Gastrocnemius medialis (tissue), 4 donors: ENCODE measurements at regions not wholly inside any gene's neighbourhood (a gene's known extent, or its start where the extent isn't known, plus 50 kb on each side); places are given as distances from the start of the nearest gene placed in this dataset.

Experiments used
- ATAC-seq, 2 donors: fragments of 150-250 bp; one replicate each; pipeline ENCODE4 v1.9.1; 2016
- DNase-seq, 2 donors: peaks; one replicate each; pipeline ENCODE4 v3.0.0-alpha.2; 2019
- H3K27ac ChIP-seq, 4 donors: fragments of 200-600 bp; sonication (generic); 1 replicate in 1 of 4; 2 replicates in 3 of 4; pipeline ENCODE4 v1.5.1; 2016 to 2018; ENCODE audit warnings: mild to moderate bottlenecking in 2 of 4, moderate library complexity in 1 of 4
- H3K27me3 ChIP-seq, 3 donors: fragments of 200-600 bp; sonication (generic) in 2 of 3; 1 replicate in 1 of 3; 2 replicates in 2 of 3; pipeline versions ENCODE4 v1.5.1 to v1.6.0; 2016 to 2019; ENCODE audit warnings: mild to moderate bottlenecking in 1 of 3, moderate library complexity in 1 of 3
- H3K36me3 ChIP-seq, 2 donors: fragments of 200-600 bp; sonication (generic) in 1 of 2; one replicate each; pipeline ENCODE4 v1.5.1; 2017 to 2018
- H3K4me1 ChIP-seq, 2 donors: fragments of 200-600 bp; sonication (generic) in 1 of 2; one replicate each; pipeline ENCODE4 v1.5.1; 2016 to 2017; ENCODE audit warnings: mild to moderate bottlenecking in 2 of 2
- H3K4me3 ChIP-seq, 4 donors: fragments of 200-600 bp; sonication (generic) in 3 of 4; 1 replicate in 1 of 4; 2 replicates in 3 of 4; pipeline ENCODE4 v1.5.1; 2016 to 2019; ENCODE audit warnings: mild to moderate bottlenecking in 2 of 4
- H3K9me3 ChIP-seq, 3 donors: fragments of 200-600 bp; sonication (generic) in 2 of 3; 1 replicate in 1 of 3; 2 replicates in 2 of 3; pipeline ENCODE4 v1.5.1; 2016 to 2019
- POLR2A ChIP-seq, 2 donors: fragments of 450-650 bp; IDR thresholded peaks; one replicate each; pipeline ENCODE4 v1.6.1; 2017; ENCODE audit warnings: antibody characterized with exemption in 2 of 2, mild to moderate bottlenecking in 2 of 2, moderate library complexity in 2 of 2
- in situ Hi-C, 4 donors: fragments of 200-750 bp; cut with MboI; loops; one replicate each; pipeline versions ENCODE4 v1.15.0 to v1.8.0; 2017; ENCODE audit warnings: low sequenced_read_pairs in 4 of 4
- intact Hi-C: fragments of 100-400 bp; cut with DNase I; formaldehyde crosslinking; loops from one replicate; pipeline ENCODE4 v1.15.1; 2023; ENCODE audit warnings: low total_unique reads
- TF ChIP-seq, protein P1 (sequence below), 5 experiments: fragments of 450-650 bp in 3 of 5; fragments of 200-600 bp in 2 of 5; sonication (generic) in 2 of 5; IDR thresholded peaks in 4 of 5; conservative IDR thresholded peaks in 1 of 5; 1 replicate in 4 of 5; 2 replicates in 1 of 5; pipeline ENCODE4 v1.5.1; 2016 to 2019; ENCODE audit warnings: antibody characterized with exemption in 5 of 5, mild to moderate bottlenecking in 3 of 5, moderate library complexity in 3 of 5

GRCh38 chr15:62732078-62732477 is 310.5 kb upstream of the TPM1 start:
- no peaks in the 10 kb centered on the region for H3K9me3 ChIP-seq
- intact Hi-C loops (no loop called here), in situ Hi-C loops (no loop called here)
- H3K4me1 ChIP-seq, result no peaks in the 10 kb centered on the region
- TF ChIP-seq, protein P1, sequence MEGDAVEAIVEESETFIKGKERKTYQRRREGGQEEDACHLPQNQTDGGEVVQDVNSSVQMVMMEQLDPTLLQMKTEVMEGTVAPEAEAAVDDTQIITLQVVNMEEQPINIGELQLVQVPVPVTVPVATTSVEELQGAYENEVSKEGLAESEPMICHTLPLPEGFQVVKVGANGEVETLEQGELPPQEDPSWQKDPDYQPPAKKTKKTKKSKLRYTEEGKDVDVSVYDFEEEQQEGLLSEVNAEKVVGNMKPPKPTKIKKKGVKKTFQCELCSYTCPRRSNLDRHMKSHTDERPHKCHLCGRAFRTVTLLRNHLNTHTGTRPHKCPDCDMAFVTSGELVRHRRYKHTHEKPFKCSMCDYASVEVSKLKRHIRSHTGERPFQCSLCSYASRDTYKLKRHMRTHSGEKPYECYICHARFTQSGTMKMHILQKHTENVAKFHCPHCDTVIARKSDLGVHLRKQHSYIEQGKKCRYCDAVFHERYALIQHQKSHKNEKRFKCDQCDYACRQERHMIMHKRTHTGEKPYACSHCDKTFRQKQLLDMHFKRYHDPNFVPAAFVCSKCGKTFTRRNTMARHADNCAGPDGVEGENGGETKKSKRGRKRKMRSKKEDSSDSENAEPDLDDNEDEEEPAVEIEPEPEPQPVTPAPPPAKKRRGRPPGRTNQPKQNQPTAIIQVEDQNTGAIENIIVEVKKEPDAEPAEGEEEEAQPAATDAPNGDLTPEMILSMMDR (IDR thresholded peaks at IDR 0.05 in 4 of 5, conservative IDR thresholded peaks at IDR 0.05 in 1 of 5), result no peak
- no peak for TF ChIP-seq POLR2A (IDR thresholded peaks at IDR 0.05)
- peaks cover 0 to 6% of the 10 kb centered on the region in 2 donors for H3K36me3 ChIP-seq
- H3K4me3 ChIP-seq, result no peak overlapping the region
- H3K27ac ChIP-seq, result no peak overlapping the region
- ATAC-seq (no peak), DNase-seq (no peak)
- H3K27me3 ChIP-seq, result no peaks in the 10 kb centered on the region

DNA sequence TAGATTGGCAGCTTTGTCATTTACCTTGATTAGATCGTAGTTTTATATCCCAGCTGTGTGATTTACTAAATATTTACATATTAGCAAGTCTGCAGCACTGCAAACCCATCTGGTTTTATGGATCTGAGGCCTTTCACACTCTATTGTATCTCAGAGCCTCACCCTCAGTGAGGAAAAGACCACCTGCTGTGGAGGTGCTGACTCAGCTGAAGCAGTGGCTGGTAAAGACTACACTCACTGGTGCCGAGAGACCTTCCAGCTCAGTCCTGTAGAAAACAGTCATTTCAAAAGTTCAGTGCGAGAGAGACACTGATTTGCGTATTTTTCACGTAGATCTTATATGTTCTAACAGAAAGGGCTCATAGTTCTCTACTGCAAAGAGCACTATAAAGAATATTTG is 307.8 kb upstream of the TPM1 start:
- TF ChIP-seq, protein P1 (IDR thresholded peaks at IDR 0.05 in 4 of 5, conservative IDR thresholded peaks at IDR 0.05 in 1 of 5), result no peak
- no peak for TF ChIP-seq POLR2A (IDR thresholded peaks at IDR 0.05)
- Histone ChIP-seq H3K27me3 (no peaks in the 10 kb centered on the region), H3K27ac (no peak overlapping the region), H3K4me3 (no peak overlapping the region), H3K36me3 (no peaks in the 10 kb centered on the region), H3K9me3 (no peaks in the 10 kb centered on the region), H3K4me1 (no peaks in the 10 kb centered on the region)
- in situ Hi-C loops, result no loop called here
- ATAC-seq (no peak), DNase-seq (no peak)
- intact Hi-C loops, result no loop called here

- in situ Hi-C loops (no loop called here), intact Hi-C loops (no loop called here)
- Histone ChIP-seq H3K4me1 (no peaks in the 10 kb centered on the region), H3K4me3 (no peak overlapping the region), H3K9me3 (no peaks in the 10 kb centered on the region), H3K27me3 (no peaks in the 10 kb centered on the region), H3K36me3 (no peaks in the 10 kb centered on the region), H3K27ac (no peak overlapping the region)
- DNase-seq (no peak), ATAC-seq (no peak)
- no peak for TF ChIP-seq POLR2A (IDR thresholded peaks at IDR 0.05)
These were observed 305.8 kb upstream of the TPM1 start for GRCh38 chr15:62736756-62737155.

DNA sequence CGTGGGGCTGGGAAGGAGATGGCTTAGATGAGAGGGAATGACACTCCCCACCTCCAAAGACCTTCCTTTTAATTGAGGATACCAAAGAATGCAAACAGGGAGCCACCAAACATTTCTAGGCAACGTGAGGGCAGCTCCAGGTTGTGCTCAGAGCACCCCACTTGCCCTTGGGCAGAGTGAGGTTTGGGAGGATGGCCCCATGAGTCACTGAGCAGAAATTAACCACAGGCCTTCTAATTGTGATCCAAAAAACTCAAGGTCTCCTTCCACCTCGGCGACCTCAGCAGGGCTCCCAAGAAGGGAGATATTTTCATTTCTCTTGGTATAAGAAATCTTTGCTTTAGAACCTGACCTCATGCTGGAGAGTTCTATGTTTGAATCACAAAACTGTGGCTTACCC is 305.0 kb upstream of the TPM1 start:
- in situ Hi-C loops, result no loop called here
- no peak for TF ChIP-seq POLR2A (IDR thresholded peaks at IDR 0.05)
- TF ChIP-seq, protein P1 (IDR thresholded peaks at IDR 0.05 in 4 of 5, conservative IDR thresholded peaks at IDR 0.05 in 1 of 5), result no peak
- intact Hi-C loops, result no loop called here
- no peak overlapping the region for H3K4me3 ChIP-seq
- no peaks in the 10 kb centered on the region for H3K9me3 ChIP-seq
- peaks cover 0 to 6% of the 10 kb centered on the region in 2 donors for H3K4me1 ChIP-seq
- H3K27ac ChIP-seq, result no peak overlapping the region
- no peaks in the 10 kb centered on the region for H3K36me3 ChIP-seq
- ATAC-seq (no peak), DNase-seq (no peak)
- no peaks in the 10 kb centered on the region for H3K27me3 ChIP-seq

GRCh38 chr15:62739082-62739481 is 303.5 kb upstream of the TPM1 start:
- H3K27ac ChIP-seq, result no peak overlapping the region
- H3K4me1 ChIP-seq, result peaks cover 0 to 7% of the 10 kb centered on the region in 2 donors
- H3K27me3 ChIP-seq, result no peaks in the 10 kb centered on the region
- TF ChIP-seq, protein P1 (IDR thresholded peaks at IDR 0.05 in 4 of 5, conservative IDR thresholded peaks at IDR 0.05 in 1 of 5), result no peak
- in situ Hi-C loops (no loop called here), intact Hi-C loops (no loop called here)
- H3K4me3 ChIP-seq, result no peak overlapping the region
- H3K9me3 ChIP-seq, result no peaks in the 10 kb centered on the region
- H3K36me3 ChIP-seq, result no peaks in the 10 kb centered on the region
- no peak for DNase-seq
- no peak for ATAC-seq
